Tibial nerve (tissue), 4 donors: ENCODE measurements at regions not wholly inside any gene's neighbourhood (a gene's known extent, or its start where the extent isn't known, plus 50 kb on each side); places are given as distances from the start of the nearest gene placed in this dataset.

Experiments
- DNase-seq, 2 donors: peaks; one replicate each; pipeline ENCODE4 v3.0.0-alpha.2; 2019; ENCODE audit warnings: low spot score in 2 of 2
- H3K27ac ChIP-seq, 4 donors: fragments of 200-600 bp; sonication (generic) in 3 of 4; one replicate each; pipeline ENCODE4 v1.5.1; 2017 to 2019; ENCODE audit warnings: mild to moderate bottlenecking in 1 of 4
- H3K27me3 ChIP-seq, 2 donors: fragments of 200-600 bp; sonication (generic) in 1 of 2; one replicate each; pipeline versions ENCODE4 v1.5.1 to v1.6.0; 2017 to 2019
- H3K36me3 ChIP-seq, 3 donors: fragments of 200-600 bp; sonication (generic); one replicate each; pipeline ENCODE4 v1.5.1; 2018 to 2019
- H3K4me1 ChIP-seq, 4 donors: fragments of 200-600 bp; sonication (generic) in 3 of 4; one replicate each; pipeline ENCODE4 v1.5.1; 2017 to 2019
- H3K4me3 ChIP-seq, 4 donors: fragments of 200-600 bp; sonication (generic) in 3 of 4; one replicate each; pipeline ENCODE4 v1.5.1; 2017 to 2019; ENCODE audit warnings: mild to moderate bottlenecking in 1 of 4, moderate library complexity in 1 of 4
- H3K9me3 ChIP-seq, 4 donors: fragments of 200-600 bp; sonication (generic) in 3 of 4; one replicate each; pipeline ENCODE4 v1.5.1; 2017 to 2019
- EP300 ChIP-seq, 2 donors: sonication (generic); formaldehyde crosslinking; IDR thresholded peaks; one replicate each; pipeline ENCODE4 v1.6.1; 2017; ENCODE audit warnings: antibody characterized with exemption in 2 of 2, mild to moderate bottlenecking in 1 of 2
- POLR2A ChIP-seq, 2 donors: fragments of 450-650 bp; IDR thresholded peaks; one replicate each; pipeline ENCODE4 v1.6.1; 2017; ENCODE audit warnings: antibody characterized with exemption in 2 of 2, mild to moderate bottlenecking in 2 of 2, moderate library complexity in 2 of 2
- WGBS, 2 donors: methylation state at CpG; one replicate each; pipeline ENCODE4 v1.1.5; 2018; 5-methylcytosine and 5-hydroxymethylcytosine counted together
- TF ChIP-seq, protein P1 (sequence below), 5 experiments: fragments of 200-600 bp in 3 of 5; fragments of 450-650 bp in 2 of 5; sonication (generic) in 3 of 5; IDR thresholded peaks; one replicate each; pipeline ENCODE4 v1.5.1; 2016 to 2019; ENCODE audit warnings: antibody characterized with exemption in 5 of 5, mild to moderate bottlenecking in 3 of 5, moderate library complexity in 2 of 5

DNA sequence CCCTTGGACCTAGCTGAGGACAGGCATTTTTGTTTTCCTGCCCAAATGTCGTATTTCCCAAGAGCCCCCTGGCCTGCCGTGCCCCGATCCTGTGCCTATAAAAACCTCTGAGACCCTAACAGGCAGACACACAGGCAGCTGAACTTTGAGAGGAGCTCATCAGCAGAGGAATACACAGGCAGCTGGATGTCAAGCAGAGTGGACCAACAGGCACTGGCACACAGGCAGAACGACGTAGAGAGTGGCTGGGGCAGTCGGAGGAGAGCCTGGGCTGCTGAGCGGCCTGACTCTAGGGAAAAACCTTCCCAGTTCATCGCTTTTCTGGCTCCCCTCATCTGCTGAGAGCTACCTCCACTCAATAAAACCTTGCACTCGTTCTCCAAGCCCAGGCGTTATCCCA, 896.1 kb downstream of the PCDH18 start:
- H3K4me1 ChIP-seq: no peaks in the 10 kb centered on the region
- DNase-seq: no peak
- no peaks in the 10 kb centered on the region for H3K27me3 ChIP-seq
- no peak overlapping the region for H3K27ac ChIP-seq
- H3K9me3 ChIP-seq: no peaks in the 10 kb centered on the region
- no peak for TF ChIP-seq POLR2A (IDR thresholded peaks at IDR 0.05)
- TF ChIP-seq, protein P1, sequence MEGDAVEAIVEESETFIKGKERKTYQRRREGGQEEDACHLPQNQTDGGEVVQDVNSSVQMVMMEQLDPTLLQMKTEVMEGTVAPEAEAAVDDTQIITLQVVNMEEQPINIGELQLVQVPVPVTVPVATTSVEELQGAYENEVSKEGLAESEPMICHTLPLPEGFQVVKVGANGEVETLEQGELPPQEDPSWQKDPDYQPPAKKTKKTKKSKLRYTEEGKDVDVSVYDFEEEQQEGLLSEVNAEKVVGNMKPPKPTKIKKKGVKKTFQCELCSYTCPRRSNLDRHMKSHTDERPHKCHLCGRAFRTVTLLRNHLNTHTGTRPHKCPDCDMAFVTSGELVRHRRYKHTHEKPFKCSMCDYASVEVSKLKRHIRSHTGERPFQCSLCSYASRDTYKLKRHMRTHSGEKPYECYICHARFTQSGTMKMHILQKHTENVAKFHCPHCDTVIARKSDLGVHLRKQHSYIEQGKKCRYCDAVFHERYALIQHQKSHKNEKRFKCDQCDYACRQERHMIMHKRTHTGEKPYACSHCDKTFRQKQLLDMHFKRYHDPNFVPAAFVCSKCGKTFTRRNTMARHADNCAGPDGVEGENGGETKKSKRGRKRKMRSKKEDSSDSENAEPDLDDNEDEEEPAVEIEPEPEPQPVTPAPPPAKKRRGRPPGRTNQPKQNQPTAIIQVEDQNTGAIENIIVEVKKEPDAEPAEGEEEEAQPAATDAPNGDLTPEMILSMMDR (IDR thresholded peaks at IDR 0.05): no peak
- TF ChIP-seq EP300 (IDR thresholded peaks at IDR 0.05): no peak
- no peak overlapping the region for H3K4me3 ChIP-seq
- WGBS, 2 donors: 89 to 91% methylated on average over 10 of the region's 10 CpGs
- no peaks in the 10 kb centered on the region for H3K36me3 ChIP-seq

DNA sequence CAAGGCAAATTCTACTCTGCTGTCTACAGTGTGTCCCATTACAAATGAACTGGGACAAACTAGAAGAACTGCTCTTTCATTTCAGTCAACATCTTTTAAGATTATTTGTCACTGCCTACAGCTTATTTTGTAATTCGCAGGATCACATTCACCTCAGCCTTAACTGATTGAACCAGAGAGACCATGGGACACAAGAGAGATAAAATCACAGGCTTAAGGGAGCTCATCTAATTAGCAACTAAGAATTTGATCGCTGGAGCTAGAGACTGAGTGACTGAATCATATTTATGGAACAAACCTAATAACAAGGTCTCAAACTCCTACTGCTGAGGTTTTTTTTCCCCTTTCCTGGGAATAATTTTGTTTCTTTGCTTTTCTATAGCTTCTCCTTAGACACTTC, 898.2 kb downstream of the PCDH18 start:
- H3K4me1 ChIP-seq: no peaks in the 10 kb centered on the region
- H3K9me3 ChIP-seq: no peaks in the 10 kb centered on the region
- no peaks in the 10 kb centered on the region for H3K27me3 ChIP-seq
- WGBS, 2 donors: 76 to 85% methylated on average over 2 of the region's 2 CpGs
- no peaks in the 10 kb centered on the region for H3K36me3 ChIP-seq
- no peak overlapping the region for H3K4me3 ChIP-seq
- no peak overlapping the region for H3K27ac ChIP-seq
- TF ChIP-seq EP300 (IDR thresholded peaks at IDR 0.05): no peak
- TF ChIP-seq, protein P1 (IDR thresholded peaks at IDR 0.05): no peak
- TF ChIP-seq POLR2A (IDR thresholded peaks at IDR 0.05): no peak
- DNase-seq: no peak

DNA sequence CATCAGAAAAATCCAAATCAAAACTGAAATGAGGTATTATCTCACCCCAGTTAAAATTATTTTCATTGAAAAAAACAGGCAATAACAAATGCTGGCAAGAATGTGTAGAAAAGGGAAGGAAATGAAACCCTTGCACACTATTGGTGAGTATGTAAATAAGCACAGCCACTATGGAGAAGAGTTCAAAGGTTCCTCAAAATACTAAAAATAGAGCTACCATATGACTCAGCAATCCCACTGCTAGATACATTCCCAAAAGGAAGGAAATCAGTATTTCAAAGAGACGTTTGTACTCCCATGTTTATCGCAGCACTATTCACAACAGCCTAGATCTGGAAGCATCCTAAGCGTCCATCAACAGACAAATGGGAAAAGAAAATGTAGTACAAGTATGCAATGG, 932.4 kb downstream of the PCDH18 start:
- peaks cover 0 to 11% (median 0%) of the 10 kb centered on the region in 4 donors for H3K9me3 ChIP-seq
- H3K27me3 ChIP-seq: no peaks in the 10 kb centered on the region
- H3K4me3 ChIP-seq: no peak overlapping the region
- no peak for DNase-seq
- H3K36me3 ChIP-seq: no peaks in the 10 kb centered on the region
- H3K27ac ChIP-seq: no peak overlapping the region
- WGBS, 2 donors: 79 to 82% methylated on average over 3 of the region's 3 CpGs
- H3K4me1 ChIP-seq: no peaks in the 10 kb centered on the region
- TF ChIP-seq, protein P1 (IDR thresholded peaks at IDR 0.05): no peak
- TF ChIP-seq POLR2A (IDR thresholded peaks at IDR 0.05) (no peak), EP300 (IDR thresholded peaks at IDR 0.05) (no peak)

DNA sequence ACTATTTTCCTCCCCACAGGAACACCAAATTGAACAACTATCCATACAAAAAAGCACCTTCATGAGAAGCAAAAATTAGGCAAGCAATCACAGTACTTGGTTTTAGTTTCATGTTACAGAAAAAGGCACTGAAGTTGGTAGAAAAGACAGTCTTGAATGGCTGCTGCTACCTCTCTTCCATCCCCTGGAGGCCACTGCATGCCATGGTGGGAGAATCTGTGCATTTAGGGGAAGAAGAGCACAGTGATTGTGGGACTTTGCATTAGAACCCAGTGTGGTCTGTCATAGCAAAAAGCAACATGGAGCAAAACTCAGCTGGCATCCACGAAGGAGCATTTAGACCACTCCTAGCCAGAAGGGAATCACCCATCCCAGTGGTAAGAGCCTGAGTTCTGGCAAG, 941.9 kb downstream of the PCDH18 start:
- H3K9me3 ChIP-seq: no peaks in the 10 kb centered on the region
- H3K4me1 ChIP-seq: no peaks in the 10 kb centered on the region
- H3K27ac ChIP-seq: no peak overlapping the region
- H3K27me3 ChIP-seq: no peaks in the 10 kb centered on the region
- TF ChIP-seq POLR2A (IDR thresholded peaks at IDR 0.05) (no peak), EP300 (IDR thresholded peaks at IDR 0.05) (no peak)
- TF ChIP-seq, protein P1 (IDR thresholded peaks at IDR 0.05): no peak
- H3K4me3 ChIP-seq: no peak overlapping the region
- no peak for DNase-seq
- H3K36me3 ChIP-seq: no peaks in the 10 kb centered on the region
- 85 to 94% methylated on average over 1 of the region's 1 CpG for WGBS, 2 donors

DNA sequence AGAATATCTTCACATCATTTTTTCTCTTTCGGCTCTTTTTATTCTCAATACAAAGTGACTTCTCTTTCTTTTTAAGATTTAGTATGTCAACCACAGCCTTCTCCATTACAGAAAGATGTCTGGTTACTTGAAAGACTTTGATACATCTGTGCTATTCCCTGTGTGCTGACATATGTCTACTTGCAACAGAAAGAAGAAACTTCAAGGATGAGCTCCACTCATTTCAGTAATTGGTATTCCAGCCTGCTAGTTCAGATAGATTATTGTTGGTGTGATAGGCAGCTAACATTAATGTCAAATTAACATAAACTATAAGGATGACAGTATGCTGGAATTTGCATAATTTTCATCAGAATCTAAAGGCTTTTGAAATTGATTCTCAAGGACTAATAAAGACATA, 948.7 kb downstream of the PCDH18 start:
- no peaks in the 10 kb centered on the region for H3K36me3 ChIP-seq
- 78 to 88% methylated on average over 1 of the region's 1 CpG for WGBS, 2 donors
- TF ChIP-seq EP300 (IDR thresholded peaks at IDR 0.05): no peak
- no peak for TF ChIP-seq POLR2A (IDR thresholded peaks at IDR 0.05)
- TF ChIP-seq, protein P1 (IDR thresholded peaks at IDR 0.05): no peak
- H3K27me3 ChIP-seq: no peaks in the 10 kb centered on the region
- no peak overlapping the region for H3K27ac ChIP-seq
- no peak for DNase-seq
- H3K4me3 ChIP-seq: no peak overlapping the region
- no peaks in the 10 kb centered on the region for H3K9me3 ChIP-seq
- H3K4me1 ChIP-seq: no peaks in the 10 kb centered on the region
